ENCODE measurements at regions not wholly inside any gene's neighbourhood (a gene's known extent, or its start where the extent isn't known, plus 50 kb on each side); places are given as distances from the start of the nearest gene placed in this dataset.

GRCh38 chr1:188317894-188318293 lies 1489.1 kb downstream of the PLA2G4A start:
- H3K9me3 ChIP-seq (ENCODE audit: insufficient read depth, low read length) = no peaks in the 10 kb centered on the region
- no peaks in the 10 kb centered on the region for H3K27me3 ChIP-seq (ENCODE audit: low read depth, low read length)
- no peak overlapping the region for H3K9ac ChIP-seq (ENCODE audit: low read length)
- H3K4me2 ChIP-seq (ENCODE audit: low read length) = no peak overlapping the region
- TF ChIP-seq CTCF (IDR thresholded peaks at IDR 0.05; ENCODE audit: low read depth, low read length) (no peak), EZH2phosphoT487 (IDR thresholded peaks at IDR 0.05; ENCODE audit: low read depth) (no peak)
- no peaks in the 10 kb centered on the region for H3K79me2 ChIP-seq (ENCODE audit: low read length)
- no peaks in the 10 kb centered on the region for H3K36me3 ChIP-seq (replicated peaks; ENCODE audit: low read depth, low read length)
- no peak overlapping the region for H3K4me3 ChIP-seq (ENCODE audit: low read length)
- H2AFZ ChIP-seq (ENCODE audit: low read depth, low read length) = no peak overlapping the region
- no peak overlapping the region for H3K27ac ChIP-seq (ENCODE audit: low read length)
- no peaks in the 10 kb centered on the region for H4K20me1 ChIP-seq (ENCODE audit: insufficient read depth, low read length)
- no peaks in the 10 kb centered on the region for H3K4me1 ChIP-seq (ENCODE audit: low read length)

GRCh38 chr1:188325211-188325610 lies 1496.5 kb downstream of the PLA2G4A start:
- H3K9me3 ChIP-seq (ENCODE audit: insufficient read depth, low read length) = no peaks in the 10 kb centered on the region
- TF ChIP-seq CTCF (IDR thresholded peaks at IDR 0.05; ENCODE audit: low read depth, low read length) = no peak
- TF ChIP-seq EZH2phosphoT487 (IDR thresholded peaks at IDR 0.05; ENCODE audit: low read depth) = no peak

GRCh38 chr1:188343914-188344313 lies 1515.2 kb downstream of the PLA2G4A start:
- Histone ChIP-seq H3K9ac (ENCODE audit: low read length) (no peak overlapping the region), H3K4me2 (ENCODE audit: low read length) (no peak overlapping the region), H3K4me3 (ENCODE audit: low read length) (no peak overlapping the region), H3K79me2 (ENCODE audit: low read length) (no peaks in the 10 kb centered on the region), H4K20me1 (ENCODE audit: insufficient read depth, low read length) (no peaks in the 10 kb centered on the region), H3K4me1 (ENCODE audit: low read length) (no peaks in the 10 kb centered on the region), H3K9me3 (ENCODE audit: insufficient read depth, low read length) (no peaks in the 10 kb centered on the region), H2AFZ (ENCODE audit: low read depth, low read length) (0 out of 2 replicates have a peak overlapping the region, but pooled peaks have one; percentile 35), H3K27me3 (ENCODE audit: low read depth, low read length) (no peaks in the 10 kb centered on the region), H3K27ac (ENCODE audit: low read length) (no peak overlapping the region), H3K36me3 (replicated peaks; ENCODE audit: low read depth, low read length) (no peaks in the 10 kb centered on the region)
- no peak for TF ChIP-seq EZH2phosphoT487 (IDR thresholded peaks at IDR 0.05; ENCODE audit: low read depth)
- no peak for TF ChIP-seq CTCF (IDR thresholded peaks at IDR 0.05; ENCODE audit: low read depth, low read length)

More at GRCh38 chr1:188325211-188325610, 1496.5 kb downstream of the PLA2G4A start:
- no peaks in the 10 kb centered on the region for H4K20me1 ChIP-seq (ENCODE audit: insufficient read depth, low read length)
- H3K4me1 ChIP-seq (ENCODE audit: low read length) = no peaks in the 10 kb centered on the region
- H3K27me3 ChIP-seq (ENCODE audit: low read depth, low read length) = no peaks in the 10 kb centered on the region
- H3K4me3 ChIP-seq (ENCODE audit: low read length) = no peak overlapping the region
- no peaks in the 10 kb centered on the region for H3K79me2 ChIP-seq (ENCODE audit: low read length)
- H3K9ac ChIP-seq (ENCODE audit: low read length) = no peak overlapping the region
- no peak overlapping the region for H3K4me2 ChIP-seq (ENCODE audit: low read length)
- H3K27ac ChIP-seq (ENCODE audit: low read length) = no peak overlapping the region
- H3K36me3 ChIP-seq (replicated peaks; ENCODE audit: low read depth, low read length) = no peaks in the 10 kb centered on the region
- no peak overlapping the region for H2AFZ ChIP-seq (ENCODE audit: low read depth, low read length)

GRCh38 chr1:188350104-188350503 lies 1521.4 kb downstream of the PLA2G4A start:
- Histone ChIP-seq H3K4me3 (ENCODE audit: low read length) (no peak overlapping the region), H3K4me1 (ENCODE audit: low read length) (no peaks in the 10 kb centered on the region), H3K27ac (ENCODE audit: low read length) (no peak overlapping the region), H3K79me2 (ENCODE audit: low read length) (no peaks in the 10 kb centered on the region), H3K27me3 (ENCODE audit: low read depth, low read length) (no peaks in the 10 kb centered on the region), H3K36me3 (replicated peaks; ENCODE audit: low read depth, low read length) (no peaks in the 10 kb centered on the region), H4K20me1 (ENCODE audit: insufficient read depth, low read length) (no peaks in the 10 kb centered on the region), H3K9ac (ENCODE audit: low read length) (no peak overlapping the region), H2AFZ (ENCODE audit: low read depth, low read length) (no peak overlapping the region), H3K9me3 (ENCODE audit: insufficient read depth, low read length) (no peaks in the 10 kb centered on the region), H3K4me2 (ENCODE audit: low read length) (no peak overlapping the region)
- TF ChIP-seq EZH2phosphoT487 (IDR thresholded peaks at IDR 0.05; ENCODE audit: low read depth) (no peak), CTCF (IDR thresholded peaks at IDR 0.05; ENCODE audit: low read depth, low read length) (no peak)

Data from OCI-LY3 (cell line).